ENCODE measurements at regions not wholly inside any gene's neighbourhood (a gene's known extent, or its start where the extent isn't known, plus 50 kb on each side); places are given as distances from the start of the nearest gene placed in this dataset.
"Not testable (repeated sequence)": the region's sequence is repeated elsewhere in the genome, so short reads cannot be mapped to it uniquely, and the experiment has no call there.

DNA sequence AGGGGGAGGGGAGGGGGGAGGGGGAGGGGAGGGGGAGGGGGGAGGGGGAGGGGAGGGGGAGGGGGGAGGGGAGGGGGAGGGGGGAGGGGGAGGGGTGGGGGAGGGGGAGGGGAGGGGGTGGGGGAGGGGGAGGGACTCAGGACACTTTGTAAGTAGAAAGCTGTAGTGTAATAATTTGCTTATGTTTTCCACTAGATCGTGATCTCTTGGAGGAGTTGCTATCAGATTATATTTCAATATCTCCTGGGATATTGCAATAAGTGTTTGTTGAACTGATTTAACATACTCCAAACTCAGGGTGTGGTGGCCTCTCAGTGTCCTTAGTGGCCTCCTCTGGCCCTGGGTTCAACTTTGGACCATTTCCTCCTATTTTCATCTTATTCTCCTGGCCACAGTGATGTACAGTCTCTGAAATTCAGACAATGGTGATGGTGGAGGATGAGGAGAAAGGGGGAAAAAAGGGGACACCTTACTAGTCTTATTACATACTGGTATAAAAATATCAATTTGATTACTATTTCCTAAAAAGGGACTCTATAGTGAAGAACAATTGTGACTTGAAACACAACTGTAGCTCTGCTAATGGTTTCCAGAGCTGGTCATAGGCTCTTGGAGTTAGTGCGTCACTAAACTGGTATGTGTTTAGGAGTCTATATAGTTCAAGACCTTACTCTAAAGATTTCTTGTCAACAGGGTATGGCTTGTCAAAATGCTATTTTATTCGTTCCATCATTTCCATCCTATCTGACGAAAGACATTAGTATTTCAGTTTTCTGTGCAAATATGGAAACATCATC, 89.6 kb downstream of the DDX1 start:
- no peak for DNase-seq (ENCODE audit: low read depth)

DNA sequence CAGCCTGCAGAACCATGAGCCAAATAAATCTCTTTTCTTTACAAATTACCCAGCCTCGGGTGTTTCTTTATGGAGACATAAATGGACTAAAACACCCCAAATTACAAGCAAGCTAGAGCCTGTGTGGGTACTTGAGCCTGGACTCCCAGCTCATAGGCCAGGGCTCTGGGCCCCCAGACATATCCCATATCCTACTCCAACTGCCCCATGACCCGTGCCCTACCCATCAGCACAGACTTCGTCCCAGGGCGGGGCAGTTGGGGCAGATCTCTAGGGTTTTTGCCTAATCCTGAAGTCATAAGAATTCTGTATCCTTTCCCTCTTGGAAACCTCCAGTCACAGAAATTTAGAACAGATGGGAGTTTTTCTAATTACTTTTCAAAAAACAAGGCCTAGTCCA, 90.7 kb downstream of the DDX1 start:
- DNase-seq (ENCODE audit: low read depth), result no peak

DNA sequence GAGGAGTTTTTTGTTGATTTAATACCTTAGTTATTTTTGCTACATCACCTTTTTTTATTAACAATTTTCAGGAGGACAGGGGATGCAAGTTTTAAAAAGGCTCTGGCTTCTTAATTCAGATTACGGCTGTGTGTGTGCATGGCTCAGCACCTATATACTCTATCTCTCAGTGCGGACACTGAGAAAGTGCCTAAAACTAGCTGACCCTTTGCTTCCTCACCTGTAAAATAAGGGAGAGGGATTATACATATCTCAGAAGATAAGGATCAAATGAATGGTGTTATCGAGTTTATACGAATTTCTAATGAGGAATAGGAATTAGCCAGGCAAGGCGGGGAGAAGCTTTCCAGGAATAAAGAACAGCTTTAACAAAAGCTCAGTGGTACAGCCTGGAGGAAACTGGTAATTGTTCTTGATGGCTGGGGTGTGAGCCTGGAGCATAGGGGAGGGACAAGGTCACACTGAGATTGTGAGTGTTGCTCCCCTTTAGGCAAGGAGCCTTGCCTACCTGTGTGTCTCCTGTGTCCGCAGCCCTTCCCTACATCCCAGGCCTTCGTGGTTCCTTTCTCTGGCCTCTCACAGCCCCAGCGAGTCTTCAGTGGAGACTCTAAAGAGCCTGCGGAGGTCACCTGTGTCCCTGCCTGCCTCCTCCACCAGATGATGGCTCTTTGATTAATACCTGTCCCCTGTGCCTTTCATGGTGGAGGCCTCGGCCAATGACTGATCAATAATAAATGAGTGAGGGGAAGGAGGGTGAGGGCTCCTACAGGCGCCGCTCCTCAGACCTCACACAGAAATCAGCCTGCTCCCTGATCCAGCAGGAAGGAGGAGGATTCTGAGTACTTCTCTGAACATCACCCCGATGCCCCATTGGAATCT, 92.7 kb downstream of the DDX1 start:
- DNase-seq (ENCODE audit: low read depth), result no peak

DNA sequence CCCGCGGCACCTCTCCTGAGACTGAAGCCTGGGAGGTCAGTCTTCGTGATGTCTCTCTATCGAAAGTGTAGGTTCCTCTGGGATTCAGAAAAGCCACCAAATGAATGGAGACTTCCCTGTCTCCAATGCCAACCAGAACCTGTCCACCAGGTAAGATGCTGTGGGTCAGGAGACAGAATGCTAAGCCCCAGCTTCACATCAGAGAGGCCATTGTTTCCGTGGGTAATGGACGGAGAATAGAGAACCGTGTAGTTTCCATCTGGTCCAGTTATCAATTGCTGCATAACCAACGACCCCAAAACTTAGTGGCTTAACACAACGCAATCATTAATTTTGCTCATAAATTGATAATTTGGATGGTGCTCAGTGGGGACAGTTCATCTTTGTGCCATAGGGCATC, 93.5 kb downstream of the DDX1 start:
- DNase-seq (ENCODE audit: low read depth), result no peak

DNA sequence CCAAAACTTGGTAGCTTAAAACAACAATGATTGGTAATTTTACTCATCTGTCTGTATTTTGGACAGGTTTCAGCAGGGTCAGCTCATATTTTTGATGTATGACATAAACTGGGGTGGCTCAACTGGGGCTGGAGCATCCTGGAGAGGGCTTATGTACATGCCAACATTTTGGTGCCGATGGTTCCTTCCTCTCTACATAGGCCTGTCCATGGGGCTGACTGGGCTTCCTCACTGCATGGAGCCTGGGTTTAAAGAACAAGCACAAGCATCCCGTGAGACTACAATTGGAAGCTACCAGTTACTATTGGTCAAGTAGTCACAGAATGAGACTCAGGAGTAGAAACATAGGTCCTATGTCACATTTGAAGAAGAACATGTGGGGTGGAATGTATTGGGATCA, 95.0 kb downstream of the DDX1 start:
- no peak for DNase-seq (ENCODE audit: low read depth)

DNA sequence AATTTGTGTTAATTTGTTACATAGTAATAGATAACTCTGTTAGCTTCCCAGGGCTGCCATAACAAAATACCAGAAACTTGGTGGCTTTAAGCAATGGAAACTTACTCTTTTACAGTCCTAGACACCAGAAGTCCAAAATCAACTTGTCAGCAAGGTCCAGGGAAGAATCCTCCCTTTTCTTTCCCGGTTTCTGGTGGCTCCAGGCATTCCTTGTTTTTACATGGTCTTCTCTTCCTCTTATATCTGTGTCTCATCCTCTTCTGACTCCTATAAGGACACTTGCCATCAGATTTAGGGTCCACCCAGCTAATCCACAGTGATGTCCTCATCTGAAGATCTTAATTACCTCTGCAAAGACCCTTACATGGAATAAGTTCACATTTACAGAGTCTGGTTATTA, 95.6 kb downstream of the DDX1 start:
- no peak for DNase-seq (ENCODE audit: low read depth)

DNA sequence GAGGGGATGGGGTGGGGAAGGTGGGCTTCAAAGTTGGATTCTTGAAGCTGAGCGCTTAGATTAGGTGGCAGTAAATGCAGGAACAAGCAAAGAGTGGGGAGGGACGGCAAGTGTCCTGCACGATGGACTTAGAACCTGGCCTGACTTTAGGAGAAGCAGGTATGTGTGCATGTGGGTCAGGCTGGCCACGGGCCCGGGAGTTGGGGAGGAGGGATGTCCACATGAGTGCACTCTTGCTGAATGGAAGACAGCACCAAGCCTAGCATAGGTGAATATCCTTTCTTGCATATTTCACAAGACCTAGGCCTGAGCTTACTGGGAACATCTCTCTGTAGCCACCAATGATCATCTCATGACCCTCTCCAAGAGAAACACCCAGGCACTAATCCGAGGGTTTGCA, 96.1 kb downstream of the DDX1 start:
- no peak for DNase-seq (ENCODE audit: low read depth)

DNA sequence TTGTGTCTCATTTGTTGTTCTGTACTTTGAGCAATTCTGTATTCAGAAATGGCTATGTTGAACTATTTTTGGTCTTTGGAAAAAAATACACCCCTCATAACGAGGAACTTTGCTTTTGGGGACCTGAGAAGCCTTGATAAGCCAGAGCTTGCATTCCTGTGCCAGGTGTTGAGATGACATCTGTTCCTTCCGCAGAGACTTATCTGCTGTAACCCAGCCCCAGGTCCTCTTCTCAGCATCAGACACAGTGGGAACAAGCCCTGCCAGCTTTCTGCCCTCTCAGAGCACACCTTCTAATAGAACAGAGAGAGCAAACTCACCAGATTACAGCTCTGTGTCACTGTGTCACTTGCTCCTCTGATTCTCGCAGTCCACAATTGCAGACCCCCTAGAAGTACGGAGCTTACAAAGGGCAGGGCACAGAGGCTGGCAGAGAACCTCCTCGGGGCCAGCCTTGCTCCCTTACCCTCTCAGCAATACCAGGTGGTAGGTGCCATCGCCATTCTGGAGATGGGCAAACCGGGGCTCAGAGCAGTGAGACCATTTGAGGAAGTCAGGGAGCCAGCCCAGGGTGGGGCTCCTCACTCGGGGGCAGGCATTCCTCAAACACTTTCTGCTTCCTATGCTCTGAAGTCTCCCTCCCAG, 97.4 kb downstream of the DDX1 start:
- DNase-seq (ENCODE audit: low read depth), result no peak

DNA sequence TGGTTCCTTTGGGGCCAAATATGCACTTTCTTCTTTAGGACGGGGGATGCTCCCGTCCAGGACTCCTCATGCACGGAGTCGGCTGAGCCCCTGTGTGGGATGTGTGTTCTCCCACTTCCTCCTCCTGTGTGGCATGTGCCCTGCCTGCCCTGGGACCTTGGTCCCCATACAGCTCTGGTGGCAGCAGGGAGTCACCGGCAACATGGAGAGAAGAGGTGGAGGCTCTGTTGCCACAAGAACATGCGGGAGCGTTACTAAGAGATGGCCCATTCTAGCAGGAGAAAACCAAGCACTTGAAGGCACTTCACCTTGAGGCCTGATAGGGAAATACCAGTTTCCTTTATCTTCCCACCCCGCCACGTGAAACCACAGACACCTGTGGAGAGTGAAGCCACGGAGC, 98.0 kb downstream of the DDX1 start:
- DNase-seq (ENCODE audit: low read depth), result no peak

DNA sequence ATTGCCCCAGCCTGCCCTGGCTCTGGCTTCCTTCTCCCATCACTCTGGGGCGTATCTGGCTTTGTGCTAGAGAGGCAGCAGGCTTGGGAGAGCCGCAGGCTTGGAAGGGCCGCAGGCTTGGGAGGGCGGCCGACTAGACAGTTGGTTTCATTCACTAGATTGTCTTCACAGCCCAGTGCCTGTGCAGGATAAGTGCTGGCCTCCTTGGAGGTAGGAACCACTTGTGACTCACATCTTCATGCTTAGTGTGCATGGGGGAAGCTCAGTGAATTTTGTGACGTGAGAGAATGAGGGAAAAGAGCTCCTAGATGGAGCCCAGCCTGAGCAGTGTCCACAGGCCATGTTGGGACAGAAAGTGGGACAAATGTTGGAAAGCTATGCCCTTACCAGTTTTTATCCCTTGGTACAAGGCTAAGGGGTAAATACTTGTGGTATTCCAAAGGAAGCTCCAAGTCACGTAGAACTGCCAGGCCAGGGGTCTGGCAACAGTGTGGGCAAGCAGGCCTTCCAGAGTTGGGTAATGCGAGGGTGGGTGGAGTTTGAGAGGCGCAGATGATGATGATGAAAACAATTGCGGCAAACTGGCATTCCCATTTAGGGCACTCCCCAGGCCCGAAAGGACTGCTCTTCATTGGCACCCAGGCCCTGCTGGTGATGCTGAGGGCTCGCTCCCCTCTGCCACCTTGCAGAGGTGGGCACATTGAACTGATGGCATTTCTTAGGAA, 100.1 kb downstream of the DDX1 start:
- DNase-seq (ENCODE audit: low read depth), result peak; percentile 14

DNA sequence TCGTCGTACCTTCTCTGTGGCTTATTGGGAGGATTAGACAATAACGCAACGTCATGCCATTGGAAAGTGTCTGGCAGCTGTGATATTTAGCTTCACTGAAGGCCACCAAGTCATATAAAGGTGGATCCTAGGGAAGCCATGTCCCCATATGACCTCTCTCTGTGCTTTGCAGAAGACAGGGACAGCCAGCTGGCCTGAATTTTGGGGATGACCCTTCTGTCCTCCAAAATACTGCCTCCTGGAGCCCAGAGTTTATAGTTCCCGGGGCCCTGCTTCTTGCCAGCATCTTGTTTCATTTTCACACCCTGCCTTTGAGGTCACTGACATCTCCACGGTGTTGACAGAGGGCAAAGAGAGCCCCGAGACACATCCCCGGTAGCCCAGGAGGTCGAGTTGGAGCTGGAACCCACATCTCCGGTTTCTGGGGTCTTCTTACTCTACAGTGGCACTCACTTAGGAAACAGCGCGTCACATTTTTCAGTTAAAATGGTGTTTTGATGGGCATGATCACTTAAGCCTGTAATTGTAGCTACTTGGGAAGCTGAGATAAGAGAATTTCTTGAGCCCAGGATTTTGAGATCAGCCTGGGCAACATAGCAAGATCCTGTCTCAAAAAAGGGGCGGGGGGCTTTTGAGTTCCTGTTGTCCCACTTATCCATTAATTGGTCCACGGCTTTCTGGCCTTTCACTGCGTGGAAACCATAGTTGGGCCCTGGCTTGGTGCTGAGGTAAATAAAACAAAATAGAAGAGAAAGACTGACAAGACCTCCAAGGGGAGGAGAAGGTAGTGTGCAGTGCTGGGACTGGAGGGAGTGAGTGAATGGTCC, 101.1 kb downstream of the DDX1 start:
- DNase-seq (ENCODE audit: low read depth), result no peak

DNA sequence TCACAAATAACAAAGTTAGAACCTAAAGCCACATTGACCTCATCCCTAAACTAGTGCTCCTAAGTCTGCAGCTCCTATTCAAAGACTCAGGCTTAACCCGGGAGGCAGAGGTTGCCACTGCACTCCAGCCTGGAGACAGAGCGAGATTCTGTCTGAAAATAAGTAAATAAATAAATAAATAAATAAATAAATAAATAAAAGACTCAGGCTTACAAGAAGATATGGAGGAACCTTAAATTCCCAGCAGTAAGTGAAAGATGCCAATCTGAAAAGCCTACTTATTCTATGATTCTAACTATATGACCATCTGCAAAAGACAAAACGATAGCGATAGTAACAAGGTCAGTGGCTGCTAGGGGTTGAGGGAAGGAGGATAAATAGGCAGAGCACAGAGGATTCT, 101.7 kb downstream of the DDX1 start:
- no peak for DNase-seq (ENCODE audit: low read depth)

DNA sequence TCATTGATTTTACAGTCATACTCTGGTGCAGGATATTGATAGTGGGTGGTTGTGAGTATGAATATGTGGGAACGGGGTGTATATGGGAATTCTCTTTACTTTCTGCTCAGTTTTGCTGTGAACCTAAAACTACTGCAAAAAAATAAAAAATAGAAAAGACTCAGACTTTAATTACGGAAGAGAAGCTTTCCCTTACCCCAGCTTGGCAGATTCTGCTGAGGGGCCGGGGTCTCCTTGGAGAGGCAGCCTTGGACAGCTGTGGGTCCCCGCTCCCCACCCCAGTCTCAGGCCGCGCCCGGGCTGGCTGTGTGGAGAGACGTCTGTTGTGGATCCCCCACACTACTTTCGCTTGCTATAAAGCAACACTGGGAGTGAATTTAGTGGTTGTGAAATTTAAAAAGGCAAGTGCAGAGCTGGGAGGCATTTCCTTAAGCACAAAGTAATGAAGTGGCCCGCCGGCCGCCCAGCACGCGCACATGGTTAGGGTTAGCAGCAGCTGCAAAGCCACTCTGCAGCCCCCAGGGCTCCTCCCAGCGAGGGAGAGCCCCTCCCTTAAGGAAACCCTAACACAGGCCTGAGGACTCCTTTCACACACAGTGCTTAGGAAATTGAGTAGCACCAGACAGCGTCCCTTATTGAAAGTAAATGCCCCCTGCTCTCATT, 102.4 kb downstream of the DDX1 start:
- DNase-seq (ENCODE audit: low read depth), result no peak

DNA sequence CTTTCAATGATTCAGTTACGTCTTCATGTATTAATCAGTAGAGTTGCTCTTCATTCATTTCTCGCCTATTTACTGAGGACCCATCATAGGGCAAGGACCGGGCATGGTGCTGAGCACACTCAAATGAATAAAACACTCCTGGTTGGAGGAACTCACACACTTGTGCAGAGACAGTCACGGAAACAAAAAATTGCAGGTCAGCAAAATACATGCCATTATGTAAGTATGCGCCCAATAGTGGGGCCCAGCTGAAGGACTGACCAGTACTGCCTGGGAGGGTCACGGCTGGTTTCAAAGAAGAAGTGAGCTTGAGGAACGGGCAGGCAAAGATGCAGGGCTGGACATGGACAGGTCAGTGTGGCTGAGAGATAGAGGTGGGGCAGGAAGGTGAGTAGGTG, 102.9 kb downstream of the DDX1 start:
- DNase-seq (ENCODE audit: low read depth), result no peak

DNA sequence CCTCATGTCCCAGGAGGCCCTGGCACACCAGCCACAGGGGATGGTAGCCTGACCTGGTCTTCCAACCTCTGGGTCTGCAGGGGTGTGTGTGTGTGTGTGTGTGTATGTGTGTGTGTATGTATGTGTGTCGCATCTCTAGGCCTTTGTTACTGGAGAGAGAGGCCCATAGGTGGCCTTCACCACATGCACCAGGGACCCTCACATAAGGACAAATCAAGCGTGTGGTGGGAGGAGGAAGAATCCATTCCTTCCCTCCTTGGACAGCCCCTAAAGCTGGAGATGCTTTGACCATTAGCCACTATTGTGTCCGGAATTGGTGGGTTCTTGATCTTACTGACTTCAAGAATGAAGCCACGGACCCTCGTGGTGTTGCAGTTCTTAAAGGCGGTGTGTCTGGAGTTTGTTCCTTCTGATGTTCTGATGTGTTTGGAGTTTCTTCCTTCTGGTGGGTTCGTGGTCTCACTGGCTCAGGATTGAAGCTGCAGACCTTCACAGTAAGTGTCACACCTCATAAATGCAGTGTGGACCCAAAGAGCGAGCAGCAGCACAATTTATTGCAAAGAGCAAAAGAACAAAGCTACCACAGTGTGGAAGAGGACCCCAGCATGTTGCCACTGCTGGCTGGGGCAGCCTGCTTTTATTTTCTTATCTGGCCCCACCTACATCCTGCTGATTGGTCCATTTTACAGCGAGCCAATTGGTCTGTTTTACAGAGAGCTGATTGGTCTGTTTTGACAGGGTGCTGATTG, 104.1 kb downstream of the DDX1 start:
- no peak for DNase-seq (ENCODE audit: low read depth)

DNA sequence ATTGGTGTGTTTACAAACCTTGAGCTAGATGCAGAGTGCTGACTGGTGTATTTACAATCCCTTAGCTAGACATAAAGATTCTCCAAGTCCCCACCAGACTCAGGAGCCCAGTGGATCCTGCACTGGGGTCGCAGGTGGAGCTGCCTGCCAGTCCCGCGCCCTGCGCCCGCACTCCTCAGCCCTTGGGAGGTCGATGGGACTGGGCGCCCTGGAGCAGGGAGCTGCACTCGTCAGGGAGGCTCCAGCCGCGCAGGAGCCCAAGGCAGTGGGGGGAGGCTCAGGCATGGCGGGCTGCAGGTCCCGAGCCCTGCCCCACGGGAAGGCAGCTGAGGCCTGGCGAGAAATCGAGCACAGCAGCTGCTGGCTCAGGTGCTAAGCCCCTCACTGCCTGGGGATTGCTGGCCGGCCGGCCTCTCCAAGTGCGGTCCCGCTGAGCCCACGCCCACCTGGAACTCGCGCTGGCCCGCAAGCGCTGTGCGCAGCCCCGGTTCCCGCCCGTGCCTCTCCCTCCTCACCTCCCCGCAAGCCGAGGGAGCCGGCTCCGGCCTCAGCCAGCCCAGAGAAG, 105.0 kb downstream of the DDX1 start:
- DNase-seq (ENCODE audit: low read depth), result not testable (repeated sequence)

DNA sequence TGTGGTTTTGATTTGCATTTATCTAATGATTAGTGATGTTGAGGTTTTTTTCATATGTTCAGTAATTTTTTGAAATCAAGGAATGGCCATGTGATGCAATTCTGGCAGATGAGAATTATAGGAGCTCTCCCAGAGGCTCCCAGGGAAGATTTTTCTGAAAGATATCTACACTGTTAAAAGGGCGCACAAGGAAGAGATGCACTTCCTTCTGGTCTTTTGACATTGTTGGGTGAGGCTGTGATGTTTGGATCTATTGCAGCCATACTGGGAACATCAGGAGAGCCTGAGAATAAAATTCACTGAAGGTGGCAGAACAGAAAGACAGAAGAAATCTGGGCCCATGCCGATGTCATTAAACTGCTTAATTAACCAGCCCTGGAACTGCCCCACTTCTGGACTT, 108.5 kb downstream of the DDX1 start:
- no peak for DNase-seq (ENCODE audit: low read depth)

DNA sequence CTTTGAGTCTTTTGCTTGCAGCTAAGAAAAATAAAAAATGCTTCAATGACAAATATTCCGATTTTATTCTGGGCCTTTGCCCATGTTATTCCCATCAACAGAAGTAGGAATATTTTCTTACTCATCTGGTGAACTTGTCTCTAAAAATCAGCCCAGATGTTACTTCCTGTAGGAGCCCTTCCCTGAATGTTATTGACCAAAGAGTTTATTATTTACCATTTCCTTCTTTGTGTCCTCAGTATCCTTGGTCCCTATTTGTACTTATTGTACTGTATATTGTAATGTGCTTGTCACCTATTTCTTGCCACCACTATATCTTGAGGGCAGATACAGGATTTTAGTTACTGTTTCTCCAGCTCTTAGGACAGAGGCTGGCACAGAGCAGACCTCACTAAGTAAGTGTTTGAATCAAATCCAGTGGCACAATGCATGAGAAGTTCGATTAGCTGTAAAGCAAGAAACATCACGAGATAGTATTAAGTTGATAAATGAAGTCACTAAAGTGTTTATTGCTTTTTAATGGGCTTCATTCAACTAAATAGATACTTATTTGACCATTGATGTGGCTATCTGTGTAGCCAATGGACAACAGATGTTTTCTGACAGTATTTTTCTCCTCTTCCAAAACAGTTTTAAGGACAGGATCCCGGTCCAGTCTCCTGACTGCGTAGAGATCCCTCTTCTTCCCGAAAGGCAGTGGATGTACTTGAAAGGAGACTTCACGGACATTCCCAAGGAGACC, 109.1 kb downstream of the DDX1 start:
- DNase-seq (ENCODE audit: low read depth), result no peak

Data from HT1080 (cell line).